GM19452 (cell line): ENCODE measurements at regions not wholly inside any gene's neighbourhood (a gene's known extent, or its start where the extent isn't known, plus 50 kb on each side); places are given as distances from the start of the nearest gene placed in this dataset.
"Not testable (repeated sequence)": the region's sequence is repeated elsewhere in the genome, so short reads cannot be mapped to it uniquely, and the experiment has no call there.

ENCODE experiments used
- ATAC-seq: cut with Tn5 transposase; IDR thresholded peaks from one replicate; pipeline ENCODE4 v1.9.1; 2021; ENCODE audit not compliant: unreplicated experiment

GRCh38 chr12:75874441-75874840, 157.1 kb downstream of the PHLDA1 start:
- no peak for ATAC-seq

GRCh38 chr12:75872762-75873161, 158.8 kb downstream of the PHLDA1 start:
- ATAC-seq = no peak

- no peak for ATAC-seq
These were observed 160.7 kb downstream of the PHLDA1 start for GRCh38 chr12:75870878-75871277.

GRCh38 chr12:75868501-75868900, 163.1 kb downstream of the PHLDA1 start:
- no peak for ATAC-seq

- no peak for ATAC-seq
These were observed 166.3 kb downstream of the PHLDA1 start for GRCh38 chr12:75865315-75865714.

- ATAC-seq = no peak
These were observed 167.4 kb downstream of the PHLDA1 start for GRCh38 chr12:75864161-75864560.

GRCh38 chr12:75863533-75863932, 168.0 kb downstream of the PHLDA1 start:
- no peak for ATAC-seq

- no peak for ATAC-seq
These were observed 168.7 kb downstream of the PHLDA1 start for GRCh38 chr12:75862692-75863471.

GRCh38 chr12:75859868-75860267, 171.7 kb downstream of the PHLDA1 start:
- ATAC-seq = no peak

- ATAC-seq = no peak
These were observed 175.3 kb downstream of the PHLDA1 start for GRCh38 chr12:75856235-75856634.

- no peak for ATAC-seq
These were observed 176.2 kb downstream of the PHLDA1 start for GRCh38 chr12:75855360-75855759.

- ATAC-seq = no peak
These were observed 176.8 kb downstream of the PHLDA1 start for GRCh38 chr12:75854681-75855309.

GRCh38 chr12:75854137-75854536, 177.4 kb downstream of the PHLDA1 start:
- not testable (repeated sequence) for ATAC-seq

- no peak for ATAC-seq
These were observed 177.9 kb downstream of the PHLDA1 start for GRCh38 chr12:75853626-75854025.

- no peak for ATAC-seq
These were observed 178.6 kb downstream of the PHLDA1 start for GRCh38 chr12:75852956-75853355.

- ATAC-seq = no peak
These were observed 179.4 kb downstream of the PHLDA1 start for GRCh38 chr12:75852143-75852542.

GRCh38 chr12:75850721-75851462, 180.7 kb downstream of the PHLDA1 start:
- no peak for ATAC-seq

GRCh38 chr12:75848961-75849360, 182.6 kb downstream of the PHLDA1 start:
- ATAC-seq = no peak

GRCh38 chr12:75848431-75848925, 183.1 kb downstream of the PHLDA1 start:
- no peak for ATAC-seq

GRCh38 chr12:75846102-75846501, 185.5 kb downstream of the PHLDA1 start:
- ATAC-seq = no peak

- no peak for ATAC-seq
These were observed 186.6 kb downstream of the PHLDA1 start for GRCh38 chr12:75844985-75845384.
